Stomach (tissue), 8 donors: ENCODE measurements at regions not wholly inside any gene's neighbourhood (a gene's known extent, or its start where the extent isn't known, plus 50 kb on each side); places are given as distances from the start of the nearest gene placed in this dataset.

ENCODE experiments used
- DNase-seq, 2 donors: peaks; one replicate each; pipeline versions ENCODE4 v3.0.0 to v3.0.0-alpha.2; 2013 to 2019
- H3K27ac ChIP-seq, 5 donors: fragments of 200-600 bp in 4 of 5; sonication (generic) in 4 of 5; one replicate each; pipeline ENCODE4 v1.5.1; 2013 to 2019; ENCODE audit warnings: mild to moderate bottlenecking in 1 of 5, moderate library complexity in 1 of 5
- H3K27me3 ChIP-seq, 3 donors: fragments of 200-600 bp; sonication (generic); one replicate each; pipeline ENCODE4 v1.5.1; 2017 to 2019; ENCODE audit warnings: mixed run types in 1 of 3
- H3K36me3 ChIP-seq, 4 donors: fragments of 200-600 bp; sonication (generic); 1 replicate in 3 of 4; 2 replicates in 1 of 4; pipeline ENCODE4 v1.5.1; 2016 to 2019
- H3K4me1 ChIP-seq, 4 donors: fragments of 200-600 bp; sonication (generic); one replicate each; pipeline ENCODE4 v1.5.1; 2016 to 2019
- H3K4me3 ChIP-seq, 4 donors: fragments of 200-600 bp; sonication (generic) in 3 of 4; one replicate each; pipeline ENCODE4 v1.5.1; 2016 to 2019; ENCODE audit warnings: mild to moderate bottlenecking in 1 of 4
- H3K9me3 ChIP-seq, 4 donors: fragments of 200-600 bp; sonication (generic); one replicate each; pipeline ENCODE4 v1.5.1; 2016 to 2019
- CTCF ChIP-seq, 7 experiments: fragments of 450-650 bp in 4 of 7; fragments of 200-600 bp in 3 of 7; sonication (generic) in 3 of 7; IDR thresholded peaks; one replicate each; pipeline ENCODE4 v1.5.1; 2016 to 2019; ENCODE audit warnings: antibody characterized with exemption in 7 of 7, control low read depth in 2 of 7, mild to moderate bottlenecking in 1 of 7
- EP300 ChIP-seq: sonication (generic); formaldehyde crosslinking; IDR thresholded peaks from one replicate; pipeline ENCODE4 v1.6.1; 2017; ENCODE audit warnings: antibody characterized with exemption
- POLR2A ChIP-seq, 4 donors: fragments of 450-650 bp; IDR thresholded peaks; one replicate each; pipeline ENCODE4 v1.6.1; 2016; ENCODE audit warnings: antibody characterized with exemption in 4 of 4, control low read depth in 2 of 4, mild to moderate bottlenecking in 1 of 4, moderate library complexity in 1 of 4
- POLR2AphosphoS5 ChIP-seq, 3 donors: sonication (generic); formaldehyde crosslinking; IDR thresholded peaks; one replicate each; pipeline ENCODE4 v1.6.1; 2016; ENCODE audit warnings: antibody characterized with exemption in 3 of 3
- WGBS, 5 donors: extraction: QIAGEN DNeasy Blood & Tissue Kit in 3 of 5; methylation state at CpG; one replicate each; pipeline versions ENCODE4 v1.1.5 to v1.1.7; 2013 to 2018; 5-methylcytosine and 5-hydroxymethylcytosine counted together
- intact Hi-C: fragments of 100-400 bp; cut with DNase I; formaldehyde crosslinking; loops from one replicate; pipeline ENCODE4 v1.15.1; 2023; ENCODE audit warnings: low total_unique reads
- donor health status: healthy with polysubstance abuse.
- donor health status: Bipolar disorder and iron deficiency.
- donor health status: healthy.

- Histone ChIP-seq H3K4me1 (peaks cover 29 to 62% (median 49%) of the 10 kb centered on the region in 4 donors), H3K36me3 (no peaks in the 10 kb centered on the region), H3K4me3 (no peak overlapping the region), H3K27me3 (peaks cover 0 to 28% (median 4%) of the 10 kb centered on the region in 3 donors), H3K27ac (peak overlapping the region; percentile 55 to 90 (median 88)), H3K9me3 (no peaks in the 10 kb centered on the region)
- WGBS, 5 donors, result 42 to 62% (median 49%) methylated on average over 13 to 15 of the region's 15 CpGs
- TF ChIP-seq EP300, result peak; percentile 93
- TF ChIP-seq POLR2AphosphoS5 (IDR thresholded peaks at IDR 0.05), result peak; percentile 43 to 97 (median 76)
- TF ChIP-seq POLR2A (IDR thresholded peaks at IDR 0.05), result no peak
- TF ChIP-seq CTCF (IDR thresholded peaks at IDR 0.05), result no peak
- peak in 1 of 2 donors; percentile 87 for DNase-seq
- intact Hi-C loops, result no loop called here
These were observed 86.0 kb upstream of the ALDH1L1 start for GRCh38 chr3:126266291-126266840.

- intact Hi-C loops, result no loop called here
- peak overlapping the region in 1 of 5 donors; percentile 90 for H3K27ac ChIP-seq
- DNase-seq, result peak in 1 of 2 donors; percentile 44
- H3K4me3 ChIP-seq, result no peak overlapping the region
- 74 to 84% (median 78%) methylated on average over 12 of the region's 12 CpGs for WGBS, 5 donors
- H3K4me1 ChIP-seq, result peaks cover 19 to 56% (median 43%) of the 10 kb centered on the region in 4 donors
- TF ChIP-seq CTCF (IDR thresholded peaks at IDR 0.05) (no peak), EP300 (no peak), POLR2A (IDR thresholded peaks at IDR 0.05) (no peak), POLR2AphosphoS5 (IDR thresholded peaks at IDR 0.05) (no peak)
- no peaks in the 10 kb centered on the region for H3K9me3 ChIP-seq
- no peaks in the 10 kb centered on the region for H3K36me3 ChIP-seq
- H3K27me3 ChIP-seq, result peaks cover 0 to 28% (median 4%) of the 10 kb centered on the region in 3 donors
These were observed 84.6 kb upstream of the ALDH1L1 start for GRCh38 chr3:126264952-126265351.

- no peaks in the 10 kb centered on the region for H3K9me3 ChIP-seq
- no peaks in the 10 kb centered on the region for H3K36me3 ChIP-seq
- no peak for TF ChIP-seq CTCF (IDR thresholded peaks at IDR 0.05)
- TF ChIP-seq POLR2A (IDR thresholded peaks at IDR 0.05), result no peak
- no peak for TF ChIP-seq EP300
- TF ChIP-seq POLR2AphosphoS5 (IDR thresholded peaks at IDR 0.05), result no peak
- peak overlapping the region in 1 of 5 donors; percentile 90 for H3K27ac ChIP-seq
- intact Hi-C loops, result no loop called here
- DNase-seq, result no peak
- H3K4me3 ChIP-seq, result no peak overlapping the region
- peaks cover 0 to 28% (median 4%) of the 10 kb centered on the region in 3 donors for H3K27me3 ChIP-seq
- peaks cover 22 to 56% (median 40%) of the 10 kb centered on the region in 4 donors for H3K4me1 ChIP-seq
- 68 to 89% (median 79%) methylated on average over 3 to 7 of the region's 7 CpGs for WGBS, 5 donors
These were observed 84.0 kb upstream of the ALDH1L1 start for GRCh38 chr3:126264381-126264780.

- TF ChIP-seq POLR2AphosphoS5 (IDR thresholded peaks at IDR 0.05) (no peak), POLR2A (IDR thresholded peaks at IDR 0.05) (no peak), EP300 (no peak), CTCF (IDR thresholded peaks at IDR 0.05) (no peak)
- no peak for DNase-seq
- H3K36me3 ChIP-seq, result no peaks in the 10 kb centered on the region
- no peak overlapping the region for H3K27ac ChIP-seq
- intact Hi-C loops, result no loop called here
- 76 to 93% (median 86%) methylated on average over 3 to 4 of the region's 4 CpGs for WGBS, 5 donors
- peaks cover 23 to 52% (median 37%) of the 10 kb centered on the region in 4 donors for H3K4me1 ChIP-seq
- no peaks in the 10 kb centered on the region for H3K9me3 ChIP-seq
- H3K4me3 ChIP-seq, result no peak overlapping the region
- peaks cover 0 to 28% (median 4%) of the 10 kb centered on the region in 3 donors for H3K27me3 ChIP-seq
These were observed 83.6 kb upstream of the ALDH1L1 start for GRCh38 chr3:126263971-126264370.
